Mammary epithelial cell (primary cell): ENCODE measurements at regions not wholly inside any gene's neighbourhood (a gene's known extent, or its start where the extent isn't known, plus 50 kb on each side); places are given as distances from the start of the nearest gene placed in this dataset.

Source experiments
- CTCF ChIP-seq, 2 donors: IDR thresholded peaks in 1 of 2; conservative IDR thresholded peaks in 1 of 2; 2 replicates each; pipeline ENCODE4 v1.5.1; 2011 to 2012; ENCODE audit warnings: inconsistent platforms in 2 of 2, low read length in 2 of 2, mild to moderate bottlenecking in 2 of 2, control low read depth in 1 of 2, low read depth in 1 of 2; ENCODE audit not compliant: insufficient read depth in 1 of 2; ENCODE audit errors: extremely low read depth in 1 of 2
- EZH2 ChIP-seq: IDR thresholded peaks from 2 replicates; pipeline ENCODE4 v1.6.1; 2012; ENCODE audit warnings: low read length, inconsistent platforms, borderline replicate concordance

- TF ChIP-seq CTCF (conservative IDR thresholded peaks at IDR 0.05 in 1 of 2, IDR thresholded peaks at IDR 0.05 in 1 of 2; ENCODE audit: extremely low read depth in 1 of 2, insufficient read depth in 1 of 2, low read depth in 1 of 2, low read length in 2 of 2): no peak
- TF ChIP-seq EZH2: no peak
Measured at GRCh38 chr4:102169345-102169744, 175.9 kb downstream of the SLC39A8 start.
